AG09319 (cell line): ENCODE measurements at regions not wholly inside any gene's neighbourhood (a gene's known extent, or its start where the extent isn't known, plus 50 kb on each side); places are given as distances from the start of the nearest gene placed in this dataset.

Experiments used
- DNase-seq: peaks from one replicate; pipeline ENCODE4 v3.0.0-alpha.2; 2010; ENCODE audit warnings: low read depth; ENCODE audit errors: extremely low read depth
- TF ChIP-seq, protein P1 (sequence below): IDR thresholded peaks from 2 replicates; pipeline ENCODE4 v1.5.1; 2011; ENCODE audit warnings: low read depth, mild to moderate bottlenecking, inconsistent platforms, low read length, moderate library complexity

DNA sequence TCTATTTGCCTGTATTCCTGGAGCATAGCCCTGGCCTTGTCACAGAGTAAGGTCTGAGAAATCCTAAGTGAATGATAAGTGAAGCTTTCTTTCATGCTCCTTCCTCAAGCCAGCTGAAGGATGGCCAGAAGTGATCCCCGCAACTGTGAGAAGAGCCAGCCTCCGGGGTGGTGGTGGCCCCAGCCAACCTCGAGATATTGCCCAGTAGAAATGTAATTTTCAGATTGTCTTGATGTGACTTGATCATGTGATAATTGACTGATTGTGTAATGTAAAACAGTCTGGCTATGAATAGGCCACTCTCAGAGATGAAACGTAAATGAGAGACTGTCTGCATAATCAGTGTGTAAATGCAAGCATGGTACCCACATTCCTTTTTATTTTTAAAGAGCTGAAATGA is 242.4 kb upstream of the CAMK1G start:
- no peak for DNase-seq
- TF ChIP-seq, protein P1, sequence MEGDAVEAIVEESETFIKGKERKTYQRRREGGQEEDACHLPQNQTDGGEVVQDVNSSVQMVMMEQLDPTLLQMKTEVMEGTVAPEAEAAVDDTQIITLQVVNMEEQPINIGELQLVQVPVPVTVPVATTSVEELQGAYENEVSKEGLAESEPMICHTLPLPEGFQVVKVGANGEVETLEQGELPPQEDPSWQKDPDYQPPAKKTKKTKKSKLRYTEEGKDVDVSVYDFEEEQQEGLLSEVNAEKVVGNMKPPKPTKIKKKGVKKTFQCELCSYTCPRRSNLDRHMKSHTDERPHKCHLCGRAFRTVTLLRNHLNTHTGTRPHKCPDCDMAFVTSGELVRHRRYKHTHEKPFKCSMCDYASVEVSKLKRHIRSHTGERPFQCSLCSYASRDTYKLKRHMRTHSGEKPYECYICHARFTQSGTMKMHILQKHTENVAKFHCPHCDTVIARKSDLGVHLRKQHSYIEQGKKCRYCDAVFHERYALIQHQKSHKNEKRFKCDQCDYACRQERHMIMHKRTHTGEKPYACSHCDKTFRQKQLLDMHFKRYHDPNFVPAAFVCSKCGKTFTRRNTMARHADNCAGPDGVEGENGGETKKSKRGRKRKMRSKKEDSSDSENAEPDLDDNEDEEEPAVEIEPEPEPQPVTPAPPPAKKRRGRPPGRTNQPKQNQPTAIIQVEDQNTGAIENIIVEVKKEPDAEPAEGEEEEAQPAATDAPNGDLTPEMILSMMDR, result no peak

DNA sequence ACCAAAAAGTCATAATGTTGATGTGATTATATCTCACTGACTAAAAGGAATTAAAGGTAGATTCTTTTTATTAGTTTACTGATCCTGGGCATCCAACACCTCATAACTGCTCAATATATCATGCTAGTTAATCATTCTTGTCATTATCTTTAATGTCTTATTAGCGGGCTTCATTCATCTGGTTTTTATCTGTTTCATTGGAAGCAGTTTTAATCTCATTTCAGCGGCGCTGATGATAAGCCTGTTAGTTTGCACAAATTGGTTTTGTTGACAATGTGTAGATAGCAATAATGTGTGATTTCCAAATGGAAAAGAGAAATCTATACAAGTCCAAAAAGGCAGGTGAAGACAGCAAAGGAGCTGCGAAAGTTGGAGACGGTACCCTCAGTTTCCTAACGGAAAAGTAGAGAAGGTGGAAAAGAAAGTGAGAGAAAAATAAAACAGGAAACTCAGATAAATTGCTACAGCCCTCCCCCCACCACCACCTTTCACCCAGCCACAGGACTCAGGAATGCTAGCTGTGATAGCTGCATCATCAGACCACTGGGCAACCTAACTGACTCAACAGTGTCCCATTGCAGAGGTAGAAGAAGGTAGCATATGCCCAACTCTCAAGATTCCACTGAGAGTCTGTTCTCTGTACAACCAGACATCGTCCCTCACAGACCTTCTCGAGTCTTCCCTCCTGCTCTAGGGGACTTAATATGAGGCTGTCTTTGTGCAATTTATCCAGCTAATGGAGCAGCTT is 241.7 kb upstream of the CAMK1G start:
- no peak for DNase-seq
- TF ChIP-seq, protein P1, result no peak

DNA sequence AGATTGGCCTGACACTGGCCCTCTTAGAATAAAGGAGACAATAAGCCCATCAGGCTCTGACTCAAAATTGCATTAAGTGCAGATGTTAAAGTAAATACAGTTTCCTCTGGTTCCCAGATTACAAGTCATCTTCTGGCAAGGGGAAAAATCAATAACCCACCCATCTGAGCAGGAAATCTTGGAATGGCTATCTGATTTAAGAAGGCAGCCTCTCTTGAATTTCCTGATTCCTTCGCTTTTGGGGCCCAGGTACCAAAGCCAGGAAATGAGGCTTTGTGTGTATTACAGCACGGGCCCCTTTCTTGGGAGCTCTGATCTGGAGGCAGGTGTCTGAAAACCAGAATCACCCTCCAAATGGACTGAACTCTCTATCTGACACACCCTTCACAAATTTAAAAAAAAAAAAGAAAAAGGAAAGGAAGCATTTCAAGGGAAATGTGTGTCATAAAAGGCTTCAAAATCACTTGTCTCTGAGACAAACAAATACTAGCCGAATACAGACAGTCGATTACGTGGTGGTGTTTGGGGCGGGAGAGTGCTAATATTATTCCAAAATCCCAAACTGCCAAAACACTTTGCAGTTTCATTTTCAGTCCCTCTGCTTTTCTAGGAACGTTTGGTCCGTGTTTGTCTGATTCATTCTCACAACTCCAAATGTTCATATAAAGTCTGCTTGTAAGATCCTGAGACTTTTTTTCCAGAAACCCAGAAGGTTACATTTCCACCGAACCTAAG is 240.9 kb upstream of the CAMK1G start:
- TF ChIP-seq, protein P1, result no peak
- DNase-seq, result no peak

DNA sequence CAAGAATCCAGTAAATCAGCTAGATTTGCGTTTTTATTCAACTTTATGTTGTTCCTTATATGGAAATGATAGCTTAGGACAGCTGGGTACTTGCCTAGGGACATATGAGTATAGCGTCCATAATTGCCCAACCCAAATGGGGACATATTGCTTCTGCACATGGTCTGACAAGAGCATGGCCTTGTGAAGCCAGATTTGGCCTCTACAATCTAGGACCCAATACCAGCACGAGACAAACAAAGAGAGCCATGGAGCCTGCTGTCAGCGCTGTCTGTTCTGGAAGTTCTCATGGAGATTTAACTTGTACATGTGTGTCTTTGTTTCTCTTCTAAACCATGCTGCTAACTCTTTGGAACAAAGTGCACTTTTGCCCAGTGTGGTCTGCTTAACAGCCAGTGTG is 240.0 kb upstream of the CAMK1G start:
- DNase-seq, result no peak
- TF ChIP-seq, protein P1, result no peak

DNA sequence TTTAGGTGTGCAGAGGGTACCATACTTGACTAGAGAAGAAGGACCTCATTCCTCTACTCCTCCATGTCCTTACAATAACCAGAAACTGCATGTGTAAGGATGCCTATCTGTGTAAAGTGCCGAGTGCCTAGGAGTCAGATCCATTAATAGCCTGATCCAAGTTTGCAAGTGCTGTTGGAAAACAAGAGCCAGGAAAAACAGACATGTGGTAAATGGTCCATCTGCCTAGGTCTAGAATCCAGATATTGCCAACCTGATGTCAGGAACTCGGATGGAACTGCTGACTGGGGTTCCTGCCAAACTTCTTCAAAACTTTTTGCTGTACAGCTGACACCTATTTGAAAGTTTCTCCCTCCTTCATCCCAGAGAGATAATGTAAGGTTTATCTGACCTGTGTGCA is 239.4 kb upstream of the CAMK1G start:
- no peak for DNase-seq
- TF ChIP-seq, protein P1, result no peak

DNA sequence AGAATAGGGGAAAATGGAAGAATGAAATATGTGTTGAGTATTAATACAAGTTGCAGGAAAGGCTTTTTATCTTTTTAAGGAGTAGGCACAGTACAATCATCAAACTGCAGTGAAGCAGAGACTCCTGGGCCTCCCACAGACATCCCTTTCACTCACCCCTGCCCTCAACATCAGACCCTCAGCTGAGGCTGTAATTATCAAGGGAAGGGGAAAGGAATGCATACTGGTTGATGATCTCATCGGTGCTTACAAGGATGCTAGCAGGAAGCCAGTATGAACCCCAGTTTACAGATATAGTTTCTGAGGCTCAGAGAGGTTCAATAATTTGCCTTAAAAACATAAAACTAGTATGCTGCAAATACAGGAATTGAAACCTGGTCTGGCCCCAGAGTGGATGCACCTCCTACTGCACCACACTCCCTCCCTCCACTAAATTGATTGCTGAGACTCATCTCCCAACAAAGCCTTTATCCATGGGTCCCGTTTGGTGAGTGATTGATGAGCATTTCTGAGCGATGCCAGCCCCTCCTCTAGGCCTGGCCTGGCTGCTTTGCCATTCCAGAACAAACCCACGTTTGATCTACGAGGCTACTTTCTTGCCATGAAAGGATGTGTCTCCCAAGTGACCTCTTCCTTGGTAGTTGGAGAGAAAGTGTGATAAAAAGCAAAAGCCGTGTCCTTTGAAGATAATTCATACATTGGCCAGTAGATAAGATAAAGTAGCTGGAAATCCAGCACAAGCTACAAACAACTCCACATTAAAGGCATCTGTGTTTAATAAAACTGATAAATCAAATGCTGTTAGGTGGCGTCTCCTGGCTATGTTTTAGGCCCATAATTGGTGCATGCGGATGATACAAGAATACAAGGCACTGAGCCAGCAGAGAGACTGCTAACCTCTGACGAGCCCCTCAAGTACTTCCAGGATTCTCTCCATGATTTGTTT is 233.9 kb upstream of the CAMK1G start:
- TF ChIP-seq, protein P1, result no peak
- no peak for DNase-seq
